ENCODE measurements at regions not wholly inside any gene's neighbourhood (a gene's known extent, or its start where the extent isn't known, plus 50 kb on each side); places are given as distances from the start of the nearest gene placed in this dataset.
"Not testable (repeated sequence)": the region's sequence is repeated elsewhere in the genome, so short reads cannot be mapped to it uniquely, and the experiment has no call there.

- peak in 1 of 4 donors; percentile 12 for DNase-seq (ENCODE audit: low read depth in 4 of 4, low spot score in 3 of 4)
Measured at GRCh38 chr6:120826253-120826652, 508.0 kb downstream of the TBC1D32 start.

- no peak for DNase-seq (ENCODE audit: low read depth in 4 of 4, low spot score in 3 of 4)
Measured at GRCh38 chr6:120816794-120817193, 517.5 kb downstream of the TBC1D32 start.

DNA sequence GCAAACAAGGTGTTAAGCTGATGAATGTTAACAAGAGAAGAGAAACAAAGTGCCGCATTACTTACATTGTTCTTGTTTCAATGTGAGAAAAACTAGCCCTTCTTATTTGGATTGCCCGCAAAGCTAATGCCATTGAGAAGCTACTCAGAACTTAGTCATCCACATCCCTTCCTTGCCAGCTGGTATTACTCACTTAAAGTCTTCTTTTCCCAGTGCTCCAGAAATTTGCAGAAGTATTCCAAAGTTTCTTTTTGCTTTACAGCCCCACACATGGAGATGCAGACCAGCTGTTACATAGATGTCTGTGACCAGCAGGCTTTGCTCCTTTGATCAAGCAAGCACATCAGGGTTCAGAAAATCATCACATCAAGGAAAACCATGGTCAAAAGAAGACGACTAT is 529.0 kb downstream of the TBC1D32 start:
- peak in 2 of 4 donors; percentile 29 to 39 for DNase-seq (ENCODE audit: low read depth in 4 of 4, low spot score in 3 of 4)

- no peak for DNase-seq (ENCODE audit: low read depth in 4 of 4, low spot score in 3 of 4)
Measured at GRCh38 chr6:120804612-120805011, 529.7 kb downstream of the TBC1D32 start.

GRCh38 chr6:120786682-120787081 is 547.6 kb downstream of the TBC1D32 start:
- no peak for DNase-seq (ENCODE audit: low read depth in 4 of 4, low spot score in 3 of 4)

DNA sequence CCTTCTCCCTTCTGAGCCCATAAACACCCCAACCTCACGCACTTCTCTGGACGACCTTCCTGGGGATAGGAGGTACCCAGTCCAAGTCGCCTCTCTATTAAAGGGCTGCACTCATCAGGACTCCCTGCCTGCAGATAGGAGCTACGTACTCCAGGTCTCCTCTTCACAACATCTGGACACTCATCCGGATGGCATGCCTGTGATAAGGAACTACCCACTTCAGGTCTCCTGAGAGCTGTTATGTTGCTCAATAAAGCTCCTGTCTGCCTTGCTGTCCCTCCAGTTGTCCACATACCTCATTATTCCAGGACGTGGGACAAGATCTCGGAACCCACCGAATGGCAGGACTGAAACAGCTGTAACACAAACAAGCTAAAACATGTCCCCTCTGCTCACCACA is 548.0 kb downstream of the TBC1D32 start:
- DNase-seq (ENCODE audit: low read depth in 4 of 4, low spot score in 3 of 4): no peak

DNA sequence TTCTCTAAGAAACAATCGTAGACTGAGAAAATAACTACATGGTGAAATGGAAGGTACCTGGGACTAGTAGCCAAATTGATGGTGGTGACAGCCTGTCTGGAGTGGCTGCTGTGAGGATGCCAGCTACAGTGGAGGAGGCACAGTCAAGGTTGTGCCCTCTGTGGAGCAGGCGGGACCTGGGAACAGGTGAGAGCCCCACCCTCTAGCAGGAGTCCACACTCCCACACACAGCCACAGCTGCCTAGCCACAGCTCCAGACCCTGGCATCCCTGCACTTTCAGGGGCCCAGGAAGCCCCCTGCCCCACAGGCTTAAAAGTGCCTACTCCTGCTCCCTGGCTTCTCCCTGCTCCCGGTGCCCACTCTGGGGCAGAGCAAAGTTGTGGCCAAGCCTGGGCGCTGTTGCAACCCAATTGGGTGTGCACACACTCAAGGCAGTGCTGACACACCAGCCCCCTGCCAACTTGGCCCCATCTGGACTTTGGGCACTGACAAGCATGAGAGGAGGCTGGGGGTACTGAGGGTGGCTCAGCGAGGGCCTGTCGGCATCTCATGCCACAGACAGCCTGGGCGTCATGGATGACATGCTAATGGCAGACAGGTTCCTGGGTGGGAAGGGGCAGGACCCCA is 548.7 kb downstream of the TBC1D32 start:
- DNase-seq (ENCODE audit: low read depth in 4 of 4, low spot score in 3 of 4): no peak

GRCh38 chr6:120779441-120779840 is 554.8 kb downstream of the TBC1D32 start:
- DNase-seq (ENCODE audit: low read depth in 4 of 4, low spot score in 3 of 4): no peak

DNA sequence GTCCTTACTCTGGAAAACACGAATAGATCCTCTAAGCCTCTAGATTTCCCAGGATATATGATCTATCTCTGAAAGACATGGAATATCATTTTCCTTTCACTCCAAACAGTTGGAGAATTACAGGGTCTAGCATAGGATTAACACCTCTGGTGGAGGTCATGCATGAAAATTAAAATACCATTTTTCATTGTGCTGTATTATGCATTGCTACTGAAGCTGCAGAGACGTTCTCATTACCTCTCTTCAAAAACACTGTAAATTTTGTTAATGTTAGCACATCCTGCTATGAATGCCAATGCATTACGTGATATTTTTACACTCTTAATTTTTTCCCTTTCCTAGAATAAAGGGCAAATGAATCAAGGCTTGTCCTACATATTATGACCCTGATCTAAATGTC is 558.6 kb downstream of the TBC1D32 start:
- DNase-seq (ENCODE audit: low read depth in 4 of 4, low spot score in 3 of 4): no peak

DNA sequence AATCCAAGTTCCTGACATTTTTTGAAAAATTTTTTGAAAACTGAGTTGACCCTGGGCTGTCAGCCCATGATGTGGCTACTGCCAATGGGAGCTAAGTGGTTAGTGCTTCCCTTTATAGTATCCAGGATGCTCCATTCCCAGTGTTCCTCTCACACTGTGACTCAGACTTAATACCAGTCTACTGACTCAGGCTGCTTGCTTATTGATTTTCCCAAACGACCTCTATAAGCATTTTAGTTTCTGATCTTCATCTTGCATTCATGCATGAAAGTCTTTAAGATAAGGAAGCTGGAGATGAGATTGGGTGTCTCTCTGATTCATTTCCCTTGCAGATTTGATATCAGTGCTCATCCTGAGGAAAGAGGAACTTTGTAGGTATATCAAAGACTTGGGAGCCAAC is 560.0 kb downstream of the TBC1D32 start:
- DNase-seq (ENCODE audit: low read depth in 4 of 4, low spot score in 3 of 4): no peak

GRCh38 chr6:120771019-120771418 is 563.3 kb downstream of the TBC1D32 start:
- DNase-seq (ENCODE audit: low read depth in 4 of 4, low spot score in 3 of 4): no peak

DNA sequence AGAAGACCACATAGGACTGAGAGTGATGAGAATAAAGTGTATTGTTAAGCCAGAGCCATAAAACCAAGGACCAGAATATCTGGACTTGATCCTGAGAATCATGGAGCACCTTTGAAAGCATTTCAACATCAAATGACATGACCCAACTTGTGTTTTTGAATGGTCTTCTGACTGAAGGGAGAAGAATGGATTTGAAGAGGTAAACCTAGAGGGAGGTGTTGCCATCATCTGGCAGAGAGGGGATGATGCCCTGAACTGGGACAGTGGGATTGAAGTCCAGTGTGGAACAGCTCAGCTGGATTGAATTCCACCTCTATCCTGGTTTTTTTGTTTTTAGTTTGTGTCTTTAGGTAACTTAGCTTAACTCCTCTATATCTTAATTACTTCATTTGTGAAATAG is 570.0 kb downstream of the TBC1D32 start:
- no peak for DNase-seq (ENCODE audit: low read depth in 4 of 4, low spot score in 3 of 4)

DNA sequence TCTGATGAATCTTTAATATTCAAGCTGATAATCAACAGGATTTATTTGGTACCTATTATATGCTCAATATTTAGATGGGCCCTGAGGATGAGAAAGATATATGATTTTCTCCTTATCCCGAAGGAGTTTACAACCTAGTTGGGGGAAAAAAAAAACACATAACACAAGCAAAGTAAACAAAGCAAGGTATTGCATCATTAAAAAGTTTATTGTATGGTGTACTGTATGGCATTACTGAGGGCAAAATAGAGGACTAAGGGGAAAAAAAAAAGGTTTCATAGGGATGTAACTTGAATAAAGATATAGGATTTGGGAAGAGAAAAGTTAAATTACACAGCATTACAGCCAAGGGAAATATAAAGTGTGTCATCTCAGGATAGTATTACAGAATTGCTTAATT is 574.7 kb downstream of the TBC1D32 start:
- DNase-seq (ENCODE audit: low read depth in 4 of 4, low spot score in 3 of 4): no peak

DNA sequence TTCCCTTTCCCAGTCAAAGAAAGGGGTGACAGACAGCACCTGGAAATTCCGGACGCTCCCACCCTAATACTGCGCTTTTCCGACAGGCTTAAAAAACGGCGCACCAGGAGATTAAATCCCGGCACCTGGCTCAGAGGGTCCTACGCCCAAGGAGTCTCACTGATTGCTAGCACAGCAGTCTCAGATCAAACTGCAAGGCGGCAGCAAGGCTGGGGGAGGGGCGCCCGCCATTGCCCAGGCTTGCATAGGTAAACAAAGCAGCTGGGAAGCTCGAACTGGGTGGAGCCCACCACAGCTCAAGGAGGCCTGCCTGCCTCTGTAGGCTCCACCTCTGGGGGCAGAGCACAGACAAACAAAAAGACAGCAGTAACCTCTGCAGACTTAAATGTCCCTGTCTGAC is 585.7 kb downstream of the TBC1D32 start:
- not testable (repeated sequence) for DNase-seq (ENCODE audit: low read depth in 4 of 4, low spot score in 3 of 4)

DNA sequence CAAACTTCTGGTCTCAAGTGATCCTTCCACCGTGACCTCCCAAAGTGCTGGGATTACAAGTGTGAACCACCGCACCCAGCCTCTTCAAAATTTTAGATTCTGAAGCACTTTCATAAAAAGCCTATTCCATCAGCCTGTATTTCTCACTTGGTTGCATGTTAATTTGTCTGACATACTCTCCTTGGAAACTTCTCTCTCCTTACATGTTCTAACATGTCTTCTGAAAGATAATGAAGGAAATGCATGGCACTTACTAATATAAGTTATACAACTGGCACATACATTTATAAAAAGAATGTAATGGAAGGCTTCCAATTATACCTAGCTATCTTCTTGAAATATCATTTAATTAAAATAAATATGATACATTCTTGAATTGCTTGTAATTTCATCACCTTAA is 597.5 kb downstream of the TBC1D32 start:
- DNase-seq (ENCODE audit: low read depth in 4 of 4, low spot score in 3 of 4): no peak

- no peak for DNase-seq (ENCODE audit: low read depth in 4 of 4, low spot score in 3 of 4)
Measured at GRCh38 chr6:120735641-120736040, 598.6 kb downstream of the TBC1D32 start.

- no peak for DNase-seq (ENCODE audit: low read depth in 4 of 4, low spot score in 3 of 4)
Measured at GRCh38 chr6:120711255-120711654, 623.0 kb downstream of the TBC1D32 start.

- peak in 3 of 4 donors; percentile 18 to 41 (median 36) for DNase-seq (ENCODE audit: low read depth in 4 of 4, low spot score in 3 of 4)
Measured at GRCh38 chr6:120700001-120700400, 634.3 kb downstream of the TBC1D32 start.

GRCh38 chr6:120686492-120686891 is 647.8 kb downstream of the TBC1D32 start:
- no peak for DNase-seq (ENCODE audit: low read depth in 4 of 4, low spot score in 3 of 4)

DNA sequence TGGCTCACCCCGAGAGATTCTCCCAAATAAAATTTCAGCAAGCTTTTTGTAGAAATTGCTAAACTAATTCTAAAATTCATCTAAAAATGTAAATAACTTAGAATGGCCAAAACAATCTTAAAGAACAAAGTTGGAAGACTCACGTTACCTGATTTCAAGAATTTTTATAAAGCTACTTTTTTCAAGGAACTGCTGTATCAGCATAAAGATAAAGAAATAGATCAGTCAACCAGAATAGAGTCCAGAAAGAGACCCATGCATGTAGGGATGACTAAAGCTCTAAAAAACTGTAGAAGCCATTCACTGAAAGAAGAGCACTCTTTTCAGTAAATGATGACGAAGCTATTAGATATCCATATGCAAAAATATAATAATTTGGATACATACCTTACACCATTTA is 652.1 kb downstream of the TBC1D32 start:
- DNase-seq (ENCODE audit: low read depth in 4 of 4, low spot score in 3 of 4): no peak

- DNase-seq (ENCODE audit: low read depth in 4 of 4, low spot score in 3 of 4): no peak
Measured at GRCh38 chr6:120681204-120681603, 653.1 kb downstream of the TBC1D32 start.

DNA sequence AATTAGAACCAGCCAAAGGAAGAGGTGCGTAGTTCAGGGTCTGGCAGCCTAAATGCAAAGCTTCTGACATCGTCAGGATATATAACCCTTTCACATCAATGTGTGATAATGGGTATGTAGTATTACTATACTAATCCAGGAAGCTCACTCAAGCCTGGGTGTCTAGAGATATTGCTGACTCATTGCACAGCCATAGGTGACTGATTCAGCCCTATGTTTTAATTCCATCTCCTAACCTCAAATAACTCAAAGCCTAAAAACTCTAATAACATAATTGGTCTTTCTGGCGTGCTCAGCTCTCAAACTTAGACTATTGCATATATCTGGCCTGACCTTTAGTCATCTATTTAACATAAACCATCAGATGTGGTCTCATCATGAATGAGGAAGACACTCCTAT is 658.4 kb downstream of the TBC1D32 start:
- no peak for DNase-seq (ENCODE audit: low read depth in 4 of 4, low spot score in 3 of 4)

DNA sequence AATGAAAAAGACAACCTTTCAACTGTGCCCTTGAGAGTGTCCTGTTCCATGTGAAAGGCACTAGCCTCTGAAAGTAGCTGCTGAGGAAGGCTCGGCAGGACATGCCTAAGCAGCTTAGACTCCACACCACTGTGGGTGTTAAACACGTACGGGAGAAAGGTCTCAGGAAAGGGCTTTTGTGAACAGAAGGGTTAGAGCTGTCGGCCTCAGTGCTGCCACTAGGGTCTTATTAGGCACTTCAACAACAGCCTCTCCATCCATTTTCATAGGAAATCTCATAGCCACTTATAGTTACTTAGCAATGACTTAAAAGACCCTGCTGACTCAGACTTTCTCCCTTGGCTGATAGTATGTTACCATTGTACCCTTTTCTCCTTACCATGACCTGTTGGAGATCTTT is 662.8 kb downstream of the TBC1D32 start:
- DNase-seq (ENCODE audit: low read depth in 4 of 4, low spot score in 3 of 4): no peak

Data from left renal pelvis (tissue), 4 donors.